HG02970 (cell line): ENCODE measurements at regions not wholly inside any gene's neighbourhood (a gene's known extent, or its start where the extent isn't known, plus 50 kb on each side); places are given as distances from the start of the nearest gene placed in this dataset.
"Not testable (repeated sequence)": the region's sequence is repeated elsewhere in the genome, so short reads cannot be mapped to it uniquely, and the experiment has no call there.

Source experiments
- ATAC-seq: cut with Tn5 transposase; IDR thresholded peaks from one replicate; pipeline ENCODE4 v1.9.1; 2021; ENCODE audit warnings: mild to moderate bottlenecking, moderate library complexity, moderate number of reproducible peaks; ENCODE audit not compliant: unreplicated experiment, low FRiP score

DNA sequence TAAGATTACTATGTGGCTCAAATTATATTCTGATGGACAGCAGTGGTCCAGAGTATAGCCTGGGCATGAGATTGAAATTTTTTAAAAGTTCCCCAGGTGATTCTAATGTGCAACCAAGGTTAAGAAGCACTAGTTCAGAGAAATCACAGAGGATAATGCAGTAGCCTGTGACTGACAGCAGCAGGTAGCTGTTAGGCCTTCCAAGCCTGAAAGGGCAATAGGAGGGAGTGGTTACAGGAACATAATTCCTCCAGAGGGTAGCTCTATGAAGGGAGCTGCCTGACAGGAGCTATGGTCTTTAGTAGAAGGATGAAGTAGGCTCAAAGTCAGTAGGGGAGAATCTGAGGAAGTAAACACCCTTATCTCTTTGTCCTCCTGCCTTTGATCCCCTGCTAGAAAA lies 342.9 kb upstream of the PPP2R3A start:
- no peak for ATAC-seq

GRCh38 chr3:135623558-135623957 lies 342.0 kb upstream of the PPP2R3A start:
- ATAC-seq: no peak

- ATAC-seq: no peak
These were observed 338.5 kb upstream of the PPP2R3A start for GRCh38 chr3:135627057-135627456.

GRCh38 chr3:135629701-135630408 lies 335.7 kb upstream of the PPP2R3A start:
- ATAC-seq: no peak

- no peak for ATAC-seq
These were observed 332.9 kb upstream of the PPP2R3A start for GRCh38 chr3:135632556-135633065.

DNA sequence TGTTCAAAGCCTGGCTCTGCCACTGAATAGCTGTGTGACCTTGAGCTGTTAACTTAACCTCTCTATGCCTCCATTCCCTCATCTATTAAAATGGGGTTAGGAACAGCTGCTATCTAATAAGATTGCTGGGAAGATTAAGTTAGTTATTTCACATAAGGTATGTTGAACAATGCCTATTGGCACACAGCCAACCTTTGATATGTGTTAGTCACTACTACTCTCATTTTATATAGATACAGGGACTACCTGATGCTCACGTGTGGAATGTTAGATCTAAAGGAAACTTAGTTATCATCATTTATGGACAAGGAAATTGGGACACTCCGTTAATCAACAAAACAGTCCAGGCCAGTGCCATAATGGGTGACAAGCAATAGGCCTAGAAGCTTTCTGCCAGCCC lies 332.4 kb upstream of the PPP2R3A start:
- ATAC-seq: no peak

GRCh38 chr3:135636596-135636995 lies 328.9 kb upstream of the PPP2R3A start:
- ATAC-seq: no peak

DNA sequence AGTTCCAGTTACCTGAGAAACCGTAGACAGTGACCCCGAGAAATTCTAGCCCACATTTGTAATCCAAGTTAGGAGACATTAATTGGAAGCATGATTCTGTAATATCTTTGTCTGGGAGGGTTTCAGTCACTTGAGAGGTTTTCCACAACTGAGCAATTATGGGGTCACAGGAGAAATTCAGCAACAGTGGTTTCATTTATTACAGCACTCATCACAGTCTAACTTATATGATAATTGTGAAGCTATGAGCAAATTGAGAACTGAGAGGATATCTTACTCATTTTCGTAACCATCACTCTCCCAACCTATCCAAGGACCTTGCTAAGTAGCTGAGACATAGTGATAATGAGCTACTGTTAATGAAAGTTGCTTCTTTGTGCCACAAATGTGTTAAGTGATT lies 328.5 kb upstream of the PPP2R3A start:
- ATAC-seq: no peak

GRCh38 chr3:135641761-135642160 lies 323.8 kb upstream of the PPP2R3A start:
- no peak for ATAC-seq

DNA sequence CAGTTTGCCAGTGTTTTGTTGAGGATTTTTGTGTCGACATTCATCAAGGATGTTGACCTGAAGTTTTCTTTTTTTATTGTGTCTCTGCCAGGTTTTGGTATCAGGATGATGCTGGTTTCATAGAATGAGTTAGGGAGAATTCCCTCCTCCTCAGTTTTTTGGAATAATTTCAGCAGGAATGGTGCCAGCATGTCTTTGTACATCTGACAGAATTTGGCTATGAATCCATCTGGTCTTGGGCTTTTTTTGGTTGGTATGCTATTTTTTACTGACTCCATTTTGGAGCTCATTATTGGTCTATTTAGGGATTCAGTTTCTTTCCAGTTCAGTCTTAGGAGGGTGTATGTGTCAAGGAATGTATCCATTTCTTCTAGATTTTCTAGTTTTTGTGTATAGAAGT lies 320.0 kb upstream of the PPP2R3A start:
- no peak for ATAC-seq

DNA sequence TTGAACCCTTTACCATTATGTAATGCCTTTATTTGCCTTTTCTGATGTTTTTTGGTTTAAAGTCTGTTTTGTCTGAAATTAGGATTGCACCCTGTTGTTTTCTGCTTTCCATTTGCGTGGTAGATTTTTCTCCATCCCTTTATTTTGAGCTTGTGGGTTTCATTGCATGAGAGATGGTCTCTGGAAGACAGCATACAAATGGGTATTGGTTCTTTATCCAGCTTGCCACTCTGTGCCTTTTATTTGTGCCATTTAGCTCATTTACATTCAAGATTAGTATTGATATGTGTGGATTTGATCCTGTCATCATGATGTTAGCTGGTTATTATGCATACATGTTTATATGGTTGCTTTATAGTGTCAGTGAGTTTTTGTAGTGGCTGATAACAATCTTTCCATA lies 318.7 kb upstream of the PPP2R3A start:
- no peak for ATAC-seq

DNA sequence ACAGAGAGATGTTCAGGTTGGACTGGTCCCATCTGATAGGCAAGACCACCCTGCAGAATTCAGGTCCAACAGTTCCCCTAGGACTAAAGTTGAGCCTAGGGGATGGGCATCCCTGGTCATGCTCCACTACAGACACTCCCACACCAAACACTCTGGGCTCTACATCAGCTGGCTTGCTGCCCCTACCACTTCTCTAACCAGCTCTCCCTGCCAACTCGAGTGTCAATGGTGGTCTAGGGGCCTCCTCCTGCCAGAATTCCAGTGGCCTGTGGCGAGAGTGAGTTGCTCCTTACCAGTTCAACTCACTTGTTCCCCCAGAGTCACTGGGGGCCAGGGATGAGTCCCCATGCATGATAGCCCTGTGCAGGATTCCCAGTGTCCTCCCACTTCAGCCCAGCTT lies 316.2 kb upstream of the PPP2R3A start:
- no peak for ATAC-seq

DNA sequence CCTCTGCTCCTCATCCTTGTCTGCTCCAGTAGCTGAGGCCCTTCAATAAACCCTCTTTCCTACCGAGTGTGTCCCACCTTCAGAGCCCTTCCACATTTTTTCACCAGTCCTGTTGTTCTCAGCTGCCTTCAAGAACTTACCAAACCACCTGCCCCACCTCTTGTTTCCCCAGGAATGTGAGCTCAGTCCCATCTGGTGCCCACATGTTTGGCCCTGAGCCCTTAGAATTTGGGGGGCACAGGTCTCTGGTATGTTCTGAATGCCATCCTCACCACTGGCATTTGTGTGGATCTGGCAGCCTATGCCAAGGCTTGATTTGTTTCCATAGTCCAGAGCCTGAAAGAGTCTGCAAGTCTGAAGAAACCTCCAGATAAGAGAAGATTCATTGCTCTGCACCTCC lies 315.2 kb upstream of the PPP2R3A start:
- no peak for ATAC-seq

DNA sequence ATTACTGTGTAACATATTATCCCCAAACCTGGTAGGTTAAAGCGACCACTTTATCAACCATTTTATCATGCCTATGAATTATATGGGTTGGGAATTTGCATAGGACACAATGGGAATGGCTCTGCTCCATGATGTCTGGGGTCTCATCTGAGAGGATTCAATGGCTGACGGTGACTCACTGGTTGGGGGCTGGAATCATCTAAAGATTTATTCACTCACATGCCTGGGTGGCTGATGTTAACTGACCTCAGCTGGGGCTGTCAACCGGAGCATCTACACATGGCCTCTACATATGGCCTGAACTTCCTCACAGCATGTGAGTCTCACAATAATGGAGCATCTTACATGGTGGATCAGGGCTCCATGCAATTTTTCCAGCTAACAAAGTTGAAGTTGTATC lies 313.1 kb upstream of the PPP2R3A start:
- no peak for ATAC-seq

DNA sequence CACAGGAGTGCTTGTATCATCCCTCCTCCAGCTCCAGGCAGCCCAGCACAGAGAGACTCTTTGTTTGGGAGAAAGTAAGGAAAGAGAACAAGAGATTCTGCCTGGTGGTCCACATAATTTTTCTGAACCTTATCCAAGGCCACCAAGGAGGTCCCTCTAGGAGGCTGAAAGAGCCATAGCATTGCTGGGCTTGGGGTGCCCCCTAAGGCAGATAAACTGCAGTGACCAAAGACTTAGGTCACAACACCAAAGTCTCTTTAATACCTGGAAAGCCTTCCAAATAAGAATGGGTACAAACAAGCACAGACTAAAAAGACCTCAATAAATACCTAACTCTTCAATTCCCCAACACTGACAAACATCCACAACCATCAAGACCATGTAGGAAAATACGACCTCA lies 310.2 kb upstream of the PPP2R3A start:
- ATAC-seq: no peak

- not testable (repeated sequence) for ATAC-seq
These were observed 307.1 kb upstream of the PPP2R3A start for GRCh38 chr3:135658451-135658850.

DNA sequence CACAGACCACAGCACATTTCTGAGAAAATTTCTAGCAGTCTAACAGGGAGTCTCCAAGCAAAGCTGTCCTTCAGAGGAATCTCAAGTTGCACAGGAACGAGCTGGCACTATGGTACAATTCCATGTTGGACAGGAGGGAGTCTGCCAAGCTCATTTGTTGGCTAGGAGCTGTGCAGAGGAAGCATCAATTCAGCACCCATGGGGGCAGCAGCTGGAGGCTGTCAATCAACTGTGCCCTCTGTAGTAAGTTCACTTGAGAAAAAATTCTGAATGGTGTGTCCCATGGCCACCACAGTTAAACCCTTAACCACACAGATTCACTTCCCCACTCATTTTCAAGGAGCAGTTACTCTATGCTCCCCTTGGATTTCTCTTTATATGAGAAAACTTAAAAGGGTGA lies 298.5 kb upstream of the PPP2R3A start:
- no peak for ATAC-seq

DNA sequence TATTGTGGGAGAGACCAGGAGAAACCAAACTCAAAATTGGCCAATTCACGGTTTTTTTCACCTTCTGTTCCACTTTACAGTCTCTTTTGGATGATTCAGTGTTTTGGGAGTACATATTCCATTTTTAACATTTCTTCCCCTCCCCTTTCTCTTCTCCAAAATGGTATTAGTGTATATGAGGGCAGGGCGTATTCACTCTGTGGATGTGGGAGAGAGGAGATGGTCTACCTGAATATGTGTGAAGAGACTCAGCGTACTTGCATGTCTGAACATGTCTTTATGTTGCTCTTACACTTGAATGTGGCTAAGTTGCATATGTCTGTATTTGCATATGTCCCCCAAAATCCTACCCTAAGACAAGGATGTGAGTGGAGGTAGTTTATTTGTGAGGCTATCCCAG lies 291.0 kb upstream of the PPP2R3A start:
- ATAC-seq: no peak

GRCh38 chr3:135678386-135678785 lies 287.1 kb upstream of the PPP2R3A start:
- ATAC-seq: no peak

- no peak for ATAC-seq
These were observed 277.5 kb upstream of the PPP2R3A start for GRCh38 chr3:135688003-135688402.

DNA sequence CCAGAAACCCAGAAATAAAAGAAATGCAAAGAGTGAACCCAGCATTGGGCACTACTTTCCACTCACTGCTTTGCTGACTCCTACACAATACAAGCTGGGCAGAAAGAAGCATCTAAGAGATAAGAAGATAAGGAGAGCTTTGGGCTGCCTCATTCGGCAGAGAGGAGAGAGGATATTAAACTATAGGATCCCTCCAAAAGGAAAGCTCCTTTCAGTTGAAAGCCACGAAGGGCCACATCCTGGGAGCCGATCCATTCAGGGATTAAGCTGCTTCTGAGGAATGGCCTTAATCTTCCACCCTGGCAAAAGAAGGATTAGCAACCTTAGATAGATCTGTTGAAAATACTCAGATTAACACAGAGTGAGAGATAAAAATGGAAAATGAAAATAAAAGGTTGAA lies 274.9 kb upstream of the PPP2R3A start:
- ATAC-seq: no peak

- no peak for ATAC-seq
These were observed 274.3 kb upstream of the PPP2R3A start for GRCh38 chr3:135691240-135691639.

- no peak for ATAC-seq
These were observed 271.4 kb upstream of the PPP2R3A start for GRCh38 chr3:135694142-135694541.
